ENCODE measurements at regions not wholly inside any gene's neighbourhood (a gene's known extent, or its start where the extent isn't known, plus 50 kb on each side); places are given as distances from the start of the nearest gene placed in this dataset.

- Histone ChIP-seq H3K9me3 (peaks cover 0 to 18% (median 5%) of the 10 kb centered on the region in 11 donors), H3K27me3 (no peaks in the 10 kb centered on the region), H3K4me1 (peaks cover 0 to 5% (median 0%) of the 10 kb centered on the region in 9 donors), H3K27ac (no peak overlapping the region), H3K36me3 (no peaks in the 10 kb centered on the region), H3K4me3 (no peak overlapping the region)
- DNase-seq (no peak), ATAC-seq (no peak)
- TF ChIP-seq CTCF (IDR thresholded peaks at IDR 0.05): no peak
- intact Hi-C loops (cut with DNase I): no loop called here
These were observed 332.7 kb downstream of the PDCD6IP start for GRCh38 chr3:34131091-34131490.

GRCh38 chr3:34132069-34132692, 333.8 kb downstream of the PDCD6IP start:
- no peaks in the 10 kb centered on the region for H3K36me3 ChIP-seq
- intact Hi-C loops (cut with DNase I): no loop called here
- peaks cover 0 to 21% (median 6%) of the 10 kb centered on the region in 11 donors for H3K9me3 ChIP-seq
- H3K4me1 ChIP-seq: peaks cover 0 to 5% (median 0%) of the 10 kb centered on the region in 9 donors
- ATAC-seq (peak in 1 of 8 donors; percentile 42), DNase-seq (no peak)
- no peak for TF ChIP-seq CTCF (IDR thresholded peaks at IDR 0.05)
- H3K27ac ChIP-seq: no peak overlapping the region
- no peaks in the 10 kb centered on the region for H3K27me3 ChIP-seq
- H3K4me3 ChIP-seq: no peak overlapping the region
- WGBS, 2 donors: 25 to 41% methylated on average over 2 of the region's 2 CpGs

GRCh38 chr3:34139566-34139965, 341.1 kb downstream of the PDCD6IP start:
- intact Hi-C loops (cut with DNase I): no loop called here
- peaks cover 0 to 41% (median 6%) of the 10 kb centered on the region in 11 donors for H3K9me3 ChIP-seq
- TF ChIP-seq CTCF (IDR thresholded peaks at IDR 0.05): no peak
- ATAC-seq: no peak
- H3K4me1 ChIP-seq: no peaks in the 10 kb centered on the region
- no peaks in the 10 kb centered on the region for H3K36me3 ChIP-seq
- H3K27ac ChIP-seq: no peak overlapping the region
- DNase-seq: no peak
- no peaks in the 10 kb centered on the region for H3K27me3 ChIP-seq
- H3K4me3 ChIP-seq: no peak overlapping the region

- H3K36me3 ChIP-seq: no peaks in the 10 kb centered on the region
- no peak overlapping the region for H3K27ac ChIP-seq
- H3K4me1 ChIP-seq: no peaks in the 10 kb centered on the region
- intact Hi-C loops (cut with DNase I): no loop called here
- H3K9me3 ChIP-seq: peaks cover 0 to 32% (median 0%) of the 10 kb centered on the region in 11 donors
- no peak for TF ChIP-seq CTCF (IDR thresholded peaks at IDR 0.05)
- ATAC-seq (no peak), DNase-seq (no peak)
- no peak overlapping the region for H3K4me3 ChIP-seq
- no peaks in the 10 kb centered on the region for H3K27me3 ChIP-seq
- 42 to 56% methylated on average over 1 of the region's 1 CpG for whole genome bisulfite sequencing, 2 donors
These were observed 342.2 kb downstream of the PDCD6IP start for GRCh38 chr3:34140616-34141015.

Data from heart right ventricle (tissue), 16 donors.